H9 (cell line): ENCODE measurements at regions not wholly inside any gene's neighbourhood (a gene's known extent, or its start where the extent isn't known, plus 50 kb on each side); places are given as distances from the start of the nearest gene placed in this dataset.

Experiments
- DNase-seq: peaks from one replicate; pipeline ENCODE4 v3.0.0-alpha.2; 2017
- H2AFZ ChIP-seq: one replicate; pipeline ENCODE4 v1.6.1; 2013; ENCODE audit warnings: mild to moderate bottlenecking, low read length, control low read depth, moderate library complexity
- H2AK5ac ChIP-seq: 2 replicates; pipeline ENCODE4 v1.6.1; 2013; ENCODE audit warnings: low read length, control low read depth, mixed read lengths; ENCODE audit not compliant: insufficient read length
- H2BK120ac ChIP-seq: one replicate; pipeline ENCODE4 v1.6.1; 2013; ENCODE audit warnings: low read depth, mild to moderate bottlenecking, low read length, control low read depth, inconsistent platforms; ENCODE audit not compliant: poor library complexity, severe bottlenecking
- H2BK12ac ChIP-seq: 2 replicates; pipeline ENCODE4 v1.6.1; 2013; ENCODE audit warnings: low read length, control low read depth, mixed read lengths, low read depth; ENCODE audit not compliant: insufficient read length
- H2BK15ac ChIP-seq: 2 replicates; pipeline ENCODE4 v1.6.1; 2013; ENCODE audit warnings: low read depth, low read length, control low read depth
- H2BK20ac ChIP-seq: one replicate; pipeline ENCODE4 v1.6.1; 2013; ENCODE audit warnings: low read depth, mild to moderate bottlenecking, low read length, control low read depth, inconsistent platforms; ENCODE audit not compliant: poor library complexity, severe bottlenecking
- H2BK5ac ChIP-seq: 2 replicates; pipeline ENCODE4 v1.6.1; 2013; ENCODE audit warnings: low read length, control low read depth, mixed read lengths; ENCODE audit not compliant: insufficient read length
- H3K14ac ChIP-seq: 2 replicates; pipeline ENCODE4 v1.6.1; 2013; ENCODE audit warnings: low read length, control low read depth; ENCODE audit not compliant: insufficient read depth
- H3K18ac ChIP-seq: 2 replicates; pipeline ENCODE4 v1.6.1; 2013; ENCODE audit warnings: low read depth, mild to moderate bottlenecking, mixed read lengths, low read length, control low read depth; ENCODE audit not compliant: insufficient read length
- H3K23ac ChIP-seq: 2 replicates; pipeline ENCODE4 v1.6.1; 2013; ENCODE audit warnings: low read length, control low read depth, mixed read lengths, low read depth; ENCODE audit not compliant: insufficient read length
- H3K23me2 ChIP-seq: 2 replicates; pipeline ENCODE4 v1.6.1; 2013; ENCODE audit warnings: low read depth, mild to moderate bottlenecking, mixed read lengths, low read length, control low read depth; ENCODE audit not compliant: insufficient read length, poor library complexity, severe bottlenecking
- H3K27ac ChIP-seq: 2 replicates; pipeline ENCODE4 v1.5.1; 2013; ENCODE audit warnings: low read length, control low read depth, mixed read lengths, low read depth; ENCODE audit not compliant: insufficient read length
- H3K27me3 ChIP-seq: 2 replicates; pipeline ENCODE4 v1.6.1; 2013; ENCODE audit warnings: low read length, control low read depth, inconsistent platforms; ENCODE audit not compliant: insufficient read depth
- H3K4ac ChIP-seq: 2 replicates; pipeline ENCODE4 v1.6.1; 2013; ENCODE audit warnings: low read depth, mild to moderate bottlenecking, control low read depth, inconsistent platforms, low read length, moderate library complexity
- H3K4me1 ChIP-seq: 2 replicates; pipeline ENCODE4 v1.6.1; 2013; ENCODE audit warnings: low read length, control low read depth, inconsistent platforms; ENCODE audit not compliant: insufficient read depth
- H3K4me2 ChIP-seq: 2 replicates; pipeline ENCODE4 v1.6.1; 2013; ENCODE audit warnings: low read length, control low read depth, mixed read lengths; ENCODE audit not compliant: insufficient read length, insufficient read depth
- H3K56ac ChIP-seq: 2 replicates; pipeline ENCODE4 v1.6.1; 2013; ENCODE audit warnings: low read depth, mild to moderate bottlenecking, mixed read lengths, low read length, control low read depth; ENCODE audit not compliant: insufficient read length
- H3K79me1 ChIP-seq: 2 replicates; pipeline ENCODE4 v1.6.1; 2013; ENCODE audit warnings: low read depth, mild to moderate bottlenecking, moderate library complexity, low read length, control low read depth, inconsistent platforms; ENCODE audit not compliant: insufficient read depth, poor library complexity, severe bottlenecking
- H3K79me2 ChIP-seq: 2 replicates; pipeline ENCODE4 v1.6.1; 2013; ENCODE audit warnings: low read length, control low read depth, inconsistent platforms; ENCODE audit not compliant: insufficient read depth
- H3K9ac ChIP-seq: 2 replicates; pipeline ENCODE4 v1.6.1; 2013; ENCODE audit warnings: low read length, control low read depth, mixed read lengths; ENCODE audit not compliant: insufficient read length; ENCODE audit errors: extremely low read depth
- H3K9me3 ChIP-seq: one replicate; pipeline ENCODE4 v1.6.1; 2013; ENCODE audit warnings: low read depth, low read length, inconsistent platforms; ENCODE audit not compliant: control insufficient read depth
- H3T11ph ChIP-seq: one replicate; pipeline ENCODE4 v1.6.1; 2013; ENCODE audit warnings: mild to moderate bottlenecking, low read length, control low read depth, inconsistent platforms
- H4K20me1 ChIP-seq: one replicate; pipeline ENCODE4 v1.6.1; 2013; ENCODE audit not compliant: control insufficient read depth, insufficient read length, insufficient read depth
- H4K5ac ChIP-seq: 2 replicates; pipeline ENCODE4 v1.6.1; 2013; ENCODE audit warnings: low read depth, mild to moderate bottlenecking, mixed read lengths, low read length, control low read depth; ENCODE audit not compliant: insufficient read length
- H4K8ac ChIP-seq: replicated peaks from 2 replicates; pipeline ENCODE4 v1.6.1; 2013; ENCODE audit warnings: low read length, control low read depth, mixed read lengths, low read depth; ENCODE audit not compliant: insufficient read length
- H4K91ac ChIP-seq: 2 replicates; pipeline ENCODE4 v1.6.1; 2013; ENCODE audit warnings: low read depth, mild to moderate bottlenecking, moderate library complexity, mixed read lengths, low read length, control low read depth; ENCODE audit not compliant: insufficient read length
- H3K27ac Mint-ChIP-seq, 3 experiments: 2 replicates in 2 of 3; 3 replicates in 1 of 3; pipeline ENCODE4 v1.8.0; 2020 to 2021; ENCODE audit warnings: mixed read lengths in 3 of 3, mild to moderate bottlenecking in 1 of 3, moderate library complexity in 1 of 3
- H3K27me3 Mint-ChIP-seq: 2 replicates; pipeline ENCODE4 v1.8.0; 2021; ENCODE audit warnings: low read depth, mild to moderate bottlenecking, moderate library complexity, mixed read lengths
- H3K36me3 Mint-ChIP-seq, 3 experiments: 2 replicates in 2 of 3; 3 replicates in 1 of 3; pipeline ENCODE4 v1.8.0; 2020 to 2021; ENCODE audit warnings: low read depth in 3 of 3, mixed read lengths in 3 of 3; ENCODE audit not compliant: insufficient read depth in 1 of 3
- H3K4me1 Mint-ChIP-seq, 2 experiments: 2 replicates each; pipeline ENCODE4 v1.8.0; 2020; ENCODE audit warnings: mixed read lengths in 2 of 2
- H3K4me3 Mint-ChIP-seq, 2 experiments: 2 replicates in 1 of 2; 3 replicates in 1 of 2; pipeline ENCODE4 v1.8.0; 2020 to 2021; ENCODE audit warnings: mild to moderate bottlenecking in 2 of 2, mixed read lengths in 2 of 2, moderate library complexity in 1 of 2
- H3K9me3 Mint-ChIP-seq, 2 experiments: 2 replicates in 1 of 2; 3 replicates in 1 of 2; pipeline ENCODE4 v1.8.0; 2020; ENCODE audit warnings: mild to moderate bottlenecking in 2 of 2, mixed read lengths in 2 of 2, moderate library complexity in 1 of 2
- WGBS: extraction: QIAGEN DNeasy Blood & Tissue Kit; methylation state at CpG from one replicate; pipeline ENCODE4 v1.1.7; 2013; ENCODE audit warnings: missing lambda C conversion rate, low lambda C conversion rate, mixed read lengths; ENCODE audit not compliant: insufficient read length; ENCODE audit errors: extremely low coverage; 5-methylcytosine and 5-hydroxymethylcytosine counted together
- TF ChIP-seq, protein P1 (sequence below): fragments of 200-600 bp; sonication (generic); conservative IDR thresholded peaks from 3 replicates; pipeline ENCODE4 v1.8.0; 2021; ENCODE audit warnings: antibody characterized with exemption, mild to moderate bottlenecking

DNA sequence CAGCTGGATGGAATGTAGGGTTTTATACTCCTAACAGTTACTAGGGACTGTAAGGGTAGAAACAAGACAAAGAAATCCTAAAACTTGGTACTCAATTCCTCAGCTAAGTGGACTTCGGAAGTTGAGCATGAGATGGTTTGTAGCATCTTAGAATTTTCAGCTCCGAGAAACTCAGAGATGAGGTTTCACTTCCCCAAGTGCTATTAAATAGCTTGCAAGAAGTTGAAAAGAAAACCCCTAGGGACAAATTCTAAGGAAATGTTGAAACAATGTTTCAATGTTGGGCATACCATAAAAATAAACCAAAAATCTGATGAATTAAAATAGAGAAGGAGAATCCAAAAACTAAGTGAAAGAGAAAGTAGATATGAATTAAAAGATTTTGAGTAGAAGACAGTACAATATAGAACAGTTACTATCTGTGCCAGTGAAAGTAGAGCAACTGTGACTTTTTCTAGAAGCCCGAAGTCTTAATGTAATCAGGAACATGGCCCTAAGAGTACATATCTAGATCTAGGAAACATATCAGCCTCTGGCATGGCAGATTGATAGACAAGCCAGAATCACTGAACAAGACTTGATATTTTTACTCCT is 308.6 kb upstream of the RGMB start:
- Histone ChIP-seq H2BK12ac (no peak overlapping the region), H3K9ac (no peak overlapping the region), H3K23me2 (no peaks in the 10 kb centered on the region), H4K5ac (no peak overlapping the region), H3K4ac (no peak overlapping the region), H3K4me2 (no peak overlapping the region), H2AFZ (no peak overlapping the region), H2BK15ac (no peak overlapping the region), H2BK120ac (no peak overlapping the region), H3K14ac (no peak overlapping the region), H3K56ac (no peak overlapping the region), H3K4me1 (no peaks in the 10 kb centered on the region), H4K91ac (no peak overlapping the region), H3K79me2 (no peaks in the 10 kb centered on the region), H2AK5ac (no peak overlapping the region), H3T11ph (no peak overlapping the region), H3K9me3 (no peaks in the 10 kb centered on the region), H3K27me3 (no peaks in the 10 kb centered on the region), H4K20me1 (no peaks in the 10 kb centered on the region), H3K23ac (no peak overlapping the region), H3K27ac (no peak overlapping the region), H2BK5ac (no peak overlapping the region), H3K18ac (no peak overlapping the region), H2BK20ac (no peak overlapping the region), H3K79me1 (no peaks in the 10 kb centered on the region), H4K8ac (no peak overlapping the region)
- H3K27ac Mint-ChIP-seq = no peak overlapping the region
- peaks cover 0 to 2% (median 0%) of the 10 kb centered on the region in 3 experiments; a peak in 1 of 7 replicates for H3K36me3 Mint-ChIP-seq
- TF ChIP-seq, protein P1, sequence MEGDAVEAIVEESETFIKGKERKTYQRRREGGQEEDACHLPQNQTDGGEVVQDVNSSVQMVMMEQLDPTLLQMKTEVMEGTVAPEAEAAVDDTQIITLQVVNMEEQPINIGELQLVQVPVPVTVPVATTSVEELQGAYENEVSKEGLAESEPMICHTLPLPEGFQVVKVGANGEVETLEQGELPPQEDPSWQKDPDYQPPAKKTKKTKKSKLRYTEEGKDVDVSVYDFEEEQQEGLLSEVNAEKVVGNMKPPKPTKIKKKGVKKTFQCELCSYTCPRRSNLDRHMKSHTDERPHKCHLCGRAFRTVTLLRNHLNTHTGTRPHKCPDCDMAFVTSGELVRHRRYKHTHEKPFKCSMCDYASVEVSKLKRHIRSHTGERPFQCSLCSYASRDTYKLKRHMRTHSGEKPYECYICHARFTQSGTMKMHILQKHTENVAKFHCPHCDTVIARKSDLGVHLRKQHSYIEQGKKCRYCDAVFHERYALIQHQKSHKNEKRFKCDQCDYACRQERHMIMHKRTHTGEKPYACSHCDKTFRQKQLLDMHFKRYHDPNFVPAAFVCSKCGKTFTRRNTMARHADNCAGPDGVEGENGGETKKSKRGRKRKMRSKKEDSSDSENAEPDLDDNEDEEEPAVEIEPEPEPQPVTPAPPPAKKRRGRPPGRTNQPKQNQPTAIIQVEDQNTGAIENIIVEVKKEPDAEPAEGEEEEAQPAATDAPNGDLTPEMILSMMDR = no peak
- peaks cover 0 to 3% of the 10 kb centered on the region in 2 experiments; a peak in 1 of 5 replicates for H3K9me3 Mint-ChIP-seq
- H3K4me3 Mint-ChIP-seq = no peak overlapping the region
- no peaks in the 10 kb centered on the region for H3K4me1 Mint-ChIP-seq
- H3K27me3 Mint-ChIP-seq = no peaks in the 10 kb centered on the region
- no CpG with 5 or more reads among the region's 3 CpGs for WGBS
- DNase-seq = no peak
